ENCODE measurements at regions not wholly inside any gene's neighbourhood (a gene's known extent, or its start where the extent isn't known, plus 50 kb on each side); places are given as distances from the start of the nearest gene placed in this dataset.

- Histone ChIP-seq H3K36me3 (ENCODE audit: control insufficient read depth in 2 of 2, extremely low read depth in 1 of 2, insufficient read depth in 2 of 2, low read length in 2 of 2) (no peaks in the 10 kb centered on the region), H3K27me3 (ENCODE audit: control insufficient read depth, extremely low read depth, insufficient read depth, low read length) (no peaks in the 10 kb centered on the region), H3K27ac (ENCODE audit: control insufficient read depth, insufficient read depth, low read length) (no peak overlapping the region), H2AFZ (ENCODE audit: control insufficient read depth, low read length) (no peak overlapping the region), H3K4me2 (ENCODE audit: control insufficient read depth, extremely low read depth, insufficient read depth, low read depth, low read length) (no peak overlapping the region), H3K9ac (ENCODE audit: control insufficient read depth, extremely low read depth, insufficient read depth, low read length) (no peak overlapping the region), H4K20me1 (ENCODE audit: control insufficient read depth, extremely low read depth, insufficient read depth, low read length) (no peaks in the 10 kb centered on the region), H3K9me1 (ENCODE audit: control insufficient read depth, extremely low read depth, insufficient read depth, low read length) (no peaks in the 10 kb centered on the region), H3K9me3 (ENCODE audit: control insufficient read depth, low read depth, low read length) (no peaks in the 10 kb centered on the region), H3K4me3 (ENCODE audit: control insufficient read depth in 2 of 3, extremely low read depth in 1 of 3, insufficient read depth in 2 of 3, low read depth in 1 of 3, low read length in 3 of 3) (no peak overlapping the region), H3K79me2 (ENCODE audit: control insufficient read depth, insufficient read depth, low read length) (no peaks in the 10 kb centered on the region), H3K4me1 (ENCODE audit: control insufficient read depth, extremely low read depth, insufficient read depth, low read length) (no peaks in the 10 kb centered on the region)
- dilution Hi-C loops (cut with MboI; ENCODE audit: extremely low pct_ligation_motif_present, low sequenced_read_pairs) = no loop called here
- no peak for TF ChIP-seq EZH2 (IDR thresholded peaks at IDR 0.05; ENCODE audit: low read length)
- no peak for TF ChIP-seq CTCF (optimal IDR thresholded peaks at IDR 0.05 in 1 of 3, IDR thresholded peaks at IDR 0.05 in 1 of 3, conservative IDR thresholded peaks at IDR 0.05 in 1 of 3; ENCODE audit: extremely low read depth in 1 of 3, insufficient read depth in 2 of 3, low read length in 3 of 3)
- FAIRE-seq (no peak), DNase-seq (ENCODE audit: low read depth, low spot score) (no peak)
Measured at GRCh38 chr10:10967581-10968256, 50.0 kb upstream of the CELF2 start.

Small RNA genes lying in the stretch of these regions (small RNA-seq; reads per million reads assigned to genes)
- gene AC025946.2 (ENCODE audit: insufficient read length in 3 of 3, low read depth in 3 of 3, low replicate concordance in 1 of 3) = 0 reads per million in 3 experiments
- gene AL355333.1 (ENCODE audit: insufficient read length in 3 of 3, low read depth in 3 of 3, low replicate concordance in 1 of 3) = 0 reads per million in 3 experiments
- gene CUX2P1 (ENCODE audit: insufficient read length in 3 of 3, low read depth in 3 of 3, low replicate concordance in 1 of 3) = 0 reads per million in 3 experiments
- gene RF00019 (ENCODE audit: insufficient read length in 3 of 3, low read depth in 3 of 3, low replicate concordance in 1 of 3) = 0 reads per million in 3 experiments
- gene RNA5SP299 (ENCODE audit: insufficient read length in 3 of 3, low read depth in 3 of 3, low replicate concordance in 1 of 3) = 0 reads per million in 3 experiments
